H1 (cell line): ENCODE measurements at regions not wholly inside any gene's neighbourhood (a gene's known extent, or its start where the extent isn't known, plus 50 kb on each side); places are given as distances from the start of the nearest gene placed in this dataset.

ENCODE experiments used
- CTCF ChIA-PET: fragments of 300-600 bp; sonication (Branson Sonifier 250); formaldehyde crosslinking; loops from one replicate; lab custom pipeline; 2021; ENCODE audit not compliant: partially characterized antibody; lab: Charles Lee
- POLR2A ChIA-PET: fragments of 300-600 bp; sonication (Branson Sonifier 250); formaldehyde crosslinking; loops from one replicate; lab custom pipeline; 2021; ENCODE audit warnings: inconsistent platforms; ENCODE audit not compliant: partially characterized antibody; lab: Charles Lee
- DNase-seq, 2 experiments: peaks; one replicate each; pipeline versions ENCODE4 v3.0.0 to v3.0.0-alpha.2; 2010 to 2022; ENCODE audit warnings: low spot score in 2 of 2, low read depth in 1 of 2, mixed read lengths in 1 of 2
- FAIRE-seq: peaks from 2 replicates; lab custom pipeline; 2011; peaks lifted over from hg19 to GRCh38; lab: Jason Lieb, UNC
- H2AFZ ChIP-seq: 2 replicates; pipeline ENCODE4 v1.8.1; 2012; ENCODE audit warnings: low read length, inconsistent platforms
- H2AK5ac ChIP-seq: 2 replicates; pipeline ENCODE4 v1.6.1; 2013; ENCODE audit warnings: low read depth, low read length
- H2BK120ac ChIP-seq: replicated peaks from 2 replicates; pipeline ENCODE3; 2013; ENCODE audit warnings: low read depth, low read length, inconsistent platforms
- H2BK12ac ChIP-seq: 2 replicates; pipeline ENCODE4 v1.6.1; 2013; ENCODE audit warnings: low read depth, low read length
- H2BK15ac ChIP-seq: 2 replicates; pipeline ENCODE4 v1.6.1; 2013; ENCODE audit warnings: low read length
- H2BK20ac ChIP-seq: 2 replicates; pipeline ENCODE4 v1.6.1; 2013; ENCODE audit warnings: low read length
- H2BK5ac ChIP-seq: 2 replicates; pipeline ENCODE4 v1.6.1; 2013; ENCODE audit warnings: low read depth, low read length
- H3K14ac ChIP-seq: 2 replicates; pipeline ENCODE4 v1.6.1; 2013; ENCODE audit warnings: inconsistent platforms; ENCODE audit not compliant: insufficient read length
- H3K18ac ChIP-seq: 2 replicates; pipeline ENCODE4 v1.6.1; 2013; ENCODE audit warnings: low read length; ENCODE audit errors: extremely low read depth
- H3K23ac ChIP-seq: 2 replicates; pipeline ENCODE4 v1.6.1; 2013; ENCODE audit warnings: inconsistent platforms; ENCODE audit not compliant: insufficient read length
- H3K23me2 ChIP-seq: 2 replicates; pipeline ENCODE4 v1.6.1; 2013; ENCODE audit warnings: low read depth, low read length
- H3K27ac ChIP-seq: 2 replicates; pipeline ENCODE4 v1.6.1; 2011; ENCODE audit warnings: low read depth, low read length, inconsistent platforms
- H3K27me3 ChIP-seq, 4 experiments: replicated peaks in 1 of 4; 1 replicate in 1 of 4; 2 replicates in 3 of 4; pipeline versions ENCODE4 v1.6.1 to v1.8.1; 2011 to 2013; ENCODE audit warnings: low read length in 3 of 4, mild to moderate bottlenecking in 3 of 4, inconsistent platforms in 2 of 4, mixed read lengths in 2 of 4, moderate library complexity in 1 of 4; ENCODE audit not compliant: control insufficient read depth in 3 of 4, insufficient read depth in 3 of 4; ENCODE audit errors: extremely low read depth in 1 of 4
- H3K36me3 ChIP-seq, 4 experiments: 2 replicates each; pipeline versions ENCODE4 v1.6.1 to v1.8.1; 2011 to 2013; ENCODE audit warnings: mild to moderate bottlenecking in 4 of 4, low read length in 3 of 4, moderate library complexity in 2 of 4, control low read depth in 1 of 4, inconsistent platforms in 1 of 4; ENCODE audit not compliant: insufficient read depth in 4 of 4, control insufficient read depth in 2 of 4
- H3K4ac ChIP-seq: replicated peaks from 2 replicates; pipeline ENCODE3; 2013; ENCODE audit warnings: low read length, low read depth, mixed read lengths, inconsistent platforms; ENCODE audit not compliant: insufficient read length
- H3K4me1 ChIP-seq, 4 experiments: replicated peaks in 1 of 4; 1 replicate in 1 of 4; 2 replicates in 3 of 4; pipeline versions ENCODE4 v1.6.1 to v1.8.1; 2011 to 2013; ENCODE audit warnings: low read length in 3 of 4, inconsistent platforms in 2 of 4, mixed read lengths in 1 of 4; ENCODE audit not compliant: insufficient read depth in 4 of 4, control insufficient read depth in 3 of 4
- H3K4me2 ChIP-seq, 2 experiments: 2 replicates each; pipeline versions ENCODE4 v1.6.1 to v1.8.1; 2011 to 2013; ENCODE audit warnings: low read depth in 2 of 2, low read length in 2 of 2, control low read depth in 1 of 2, inconsistent platforms in 1 of 2, mild to moderate bottlenecking in 1 of 2; ENCODE audit not compliant: insufficient read depth in 1 of 2
- H3K4me3 ChIP-seq, 4 experiments: fragments of 200-600, 300-600 bp in 1 of 4; sonication (generic), shearing (Covaris generic), sonication (Bioruptor Twin) in 1 of 4; 2 replicates each; pipeline versions ENCODE4 v1.5.1 to v1.8.1; 2011 to 2016; ENCODE audit warnings: low read length in 4 of 4, low read depth in 3 of 4, control low read depth in 2 of 4, inconsistent platforms in 2 of 4, mild to moderate bottlenecking in 2 of 4, mixed read lengths in 1 of 4, moderate library complexity in 1 of 4; ENCODE audit not compliant: insufficient read depth in 2 of 4; ENCODE audit errors: extremely low read depth in 1 of 4
- H3K56ac ChIP-seq: replicated peaks from 2 replicates; pipeline ENCODE3; 2013; ENCODE audit warnings: low read depth, mild to moderate bottlenecking, mixed read lengths, low read length, inconsistent platforms; ENCODE audit not compliant: insufficient read length
- H3K79me1 ChIP-seq: 2 replicates; pipeline ENCODE4 v1.6.1; 2013; ENCODE audit warnings: low read depth, low read length, control low read depth
- H3K79me2 ChIP-seq, 2 experiments: 2 replicates each; pipeline versions ENCODE4 v1.6.1 to v1.8.1; 2012 to 2013; ENCODE audit warnings: low read length in 2 of 2, mild to moderate bottlenecking in 2 of 2, inconsistent platforms in 1 of 2; ENCODE audit not compliant: insufficient read depth in 2 of 2, control insufficient read depth in 1 of 2
- H3K9ac ChIP-seq, 4 experiments: replicated peaks in 1 of 4; 1 replicate in 1 of 4; 2 replicates in 3 of 4; pipeline versions ENCODE4 v1.6.1 to v1.8.1; 2011 to 2013; ENCODE audit warnings: low read depth in 3 of 4, low read length in 3 of 4, control low read depth in 2 of 4, mild to moderate bottlenecking in 2 of 4, moderate library complexity in 2 of 4, inconsistent platforms in 1 of 4; ENCODE audit errors: extremely low read depth in 1 of 4
- H3K9me3 ChIP-seq, 2 experiments: 2 replicates each; pipeline versions ENCODE4 v1.6.1 to v1.8.1; 2012 to 2013; ENCODE audit warnings: mild to moderate bottlenecking in 2 of 2, moderate library complexity in 2 of 2, control low read depth in 1 of 2, inconsistent platforms in 1 of 2, low read depth in 1 of 2, low read length in 1 of 2, mixed read lengths in 1 of 2; ENCODE audit not compliant: insufficient read depth in 2 of 2
- H4K20me1 ChIP-seq, 2 experiments: replicated peaks in 1 of 2; 2 replicates each; pipeline versions ENCODE3 to v1.8.1; 2011 to 2013; ENCODE audit warnings: inconsistent platforms in 2 of 2, low read length in 2 of 2, mild to moderate bottlenecking in 1 of 2; ENCODE audit not compliant: insufficient read depth in 2 of 2, control insufficient read depth in 1 of 2
- H4K5ac ChIP-seq: 2 replicates; pipeline ENCODE4 v1.6.1; 2013; ENCODE audit warnings: low read length, low read depth, mixed read lengths, inconsistent platforms; ENCODE audit not compliant: insufficient read length
- H4K8ac ChIP-seq: 2 replicates; pipeline ENCODE4 v1.8.0; 2013; ENCODE audit warnings: mild to moderate bottlenecking, moderate library complexity, low read length, inconsistent platforms; ENCODE audit not compliant: insufficient read depth; ENCODE audit errors: extremely low read depth
- H4K91ac ChIP-seq: replicated peaks from 2 replicates; pipeline ENCODE3; 2013; ENCODE audit warnings: low read length, mixed read lengths, inconsistent platforms; ENCODE audit not compliant: insufficient read length
- CEBPB ChIP-seq: IDR thresholded peaks from 2 replicates; pipeline ENCODE4 v1.6.1; 2012; ENCODE audit warnings: low read depth, low read length
- EGR1 ChIP-seq: IDR thresholded peaks from 2 replicates; pipeline ENCODE4 v1.6.1; 2011; ENCODE audit warnings: low read depth, low read length, borderline replicate concordance
- EP300 ChIP-seq, 2 experiments: IDR thresholded peaks; 1 replicate in 1 of 2; 2 replicates in 1 of 2; pipeline ENCODE4 v1.6.1; 2011 to 2012; ENCODE audit warnings: low read depth in 2 of 2, low read length in 2 of 2, mild to moderate bottlenecking in 2 of 2, borderline replicate concordance in 1 of 2, inconsistent platforms in 1 of 2, moderate library complexity in 1 of 2
- MAFK ChIP-seq: IDR thresholded peaks from 2 replicates; pipeline ENCODE4 v1.6.1; 2012; ENCODE audit warnings: low read depth, mild to moderate bottlenecking, improper control_type of control experiment, low read length
- SIN3A ChIP-seq, 2 experiments: IDR thresholded peaks in 1 of 2; conservative IDR thresholded peaks in 1 of 2; 2 replicates each; pipeline ENCODE4 v1.6.1; 2011 to 2012; ENCODE audit warnings: low read length in 2 of 2, improper control_type of control experiment in 1 of 2, low read depth in 1 of 2, mild to moderate bottlenecking in 1 of 2
- SP2 ChIP-seq: IDR thresholded peaks from 2 replicates; pipeline ENCODE4 v1.6.1; 2012; ENCODE audit warnings: mild to moderate bottlenecking, low read length, inconsistent platforms
- TAF7 ChIP-seq: optimal IDR thresholded peaks from 2 replicates; pipeline ENCODE3; 2011; ENCODE audit warnings: low read depth, mild to moderate bottlenecking, inconsistent platforms, low read length, moderate library complexity, borderline replicate concordance
- TCF12 ChIP-seq: IDR thresholded peaks from 2 replicates; pipeline ENCODE4 v1.6.1; 2011; ENCODE audit warnings: low read depth, mild to moderate bottlenecking, low read length
- WGBS, 2 experiments: shearing (Covaris generic) in 1 of 2; methylation state at CpG; one replicate each; pipeline versions ENCODE4 v1.1.6 to v1.1.7; 2013 to 2015; ENCODE audit warnings: low lambda C conversion rate in 2 of 2, mixed read lengths in 2 of 2, inconsistent platforms in 1 of 2, low coverage in 1 of 2, missing lambda C conversion rate in 1 of 2; ENCODE audit not compliant: insufficient replicate concordance in 2 of 2, insufficient coverage in 1 of 2, insufficient read length in 1 of 2; ENCODE audit errors: extremely low coverage in 1 of 2, missing lambda C conversion rate in 1 of 2; 5-methylcytosine and 5-hydroxymethylcytosine counted together
- TF ChIP-seq, protein P1 (sequence below): IDR thresholded peaks from 2 replicates; pipeline ENCODE4 v1.6.1; 2011; ENCODE audit warnings: low read length, improper control_type of control experiment

DNA sequence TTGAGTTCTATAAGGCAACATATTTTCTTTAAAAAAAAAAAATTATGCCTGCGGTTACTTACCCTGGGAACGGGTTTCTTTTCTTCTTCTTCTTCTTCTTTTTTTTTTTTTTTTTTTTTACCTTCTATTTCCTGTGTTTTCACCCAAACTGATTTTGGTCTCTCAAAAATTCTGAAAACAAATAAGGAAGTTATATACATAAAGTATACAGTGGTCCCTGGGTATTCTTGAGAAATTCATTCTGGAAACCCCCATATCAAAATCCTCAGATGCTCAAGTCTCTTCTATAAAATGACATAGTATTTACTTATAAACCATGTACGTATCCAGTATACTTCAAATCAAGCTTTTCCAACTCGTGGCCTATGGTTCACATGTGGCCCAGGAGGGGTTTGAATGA, 326.7 kb downstream of the MAT2B start:
- no peak overlapping the region for H2AFZ ChIP-seq
- H2AK5ac ChIP-seq = no peak overlapping the region
- H3K79me2 ChIP-seq = no peaks in the 10 kb centered on the region
- no peak overlapping the region for H3K56ac ChIP-seq
- no peak overlapping the region for H3K4me2 ChIP-seq
- 89% methylated on average over 4 of the region's 4 CpGs; no CpG with 5 or more reads in 1 of the 2 experiments for WGBS, 2 experiments
- no peak overlapping the region for H3K9ac ChIP-seq
- H3K23ac ChIP-seq = no peak overlapping the region
- H2BK15ac ChIP-seq = no peak overlapping the region
- H3K14ac ChIP-seq = no peak overlapping the region
- no peaks in the 10 kb centered on the region for H3K4me1 ChIP-seq
- H3K9me3 ChIP-seq = no peaks in the 10 kb centered on the region
- no peak overlapping the region for H2BK120ac ChIP-seq
- H3K79me1 ChIP-seq = no peaks in the 10 kb centered on the region
- H3K4ac ChIP-seq = no peak overlapping the region
- H3K18ac ChIP-seq = no peak overlapping the region
- no peak overlapping the region for H4K91ac ChIP-seq
- no peak overlapping the region for H3K4me3 ChIP-seq
- CTCF ChIA-PET = interaction anchor here (1.0 kb wide), 1 partner anchor 11 kb away, joined by 3 read pairs; no protein-coding TSS in a partner anchor
- H3K36me3 ChIP-seq = no peaks in the 10 kb centered on the region
- H2BK5ac ChIP-seq = no peak overlapping the region
- no peak overlapping the region for H2BK12ac ChIP-seq
- no peak overlapping the region for H2BK20ac ChIP-seq
- H4K8ac ChIP-seq = no peak overlapping the region
- TF ChIP-seq SIN3A (conservative IDR thresholded peaks at IDR 0.05 in 1 of 2, IDR thresholded peaks at IDR 0.05 in 1 of 2; ENCODE audit: low read depth in 1 of 2, low read length in 2 of 2) (no peak), TCF12 (no peak), EP300 (IDR thresholded peaks at IDR 0.05; ENCODE audit: borderline replicate concordance in 1 of 2, low read depth in 2 of 2, low read length in 2 of 2) (no peak), MAFK (no peak), EGR1 (no peak), TAF7 (no peak), SP2 (no peak), CEBPB (no peak)
- TF ChIP-seq, protein P1, sequence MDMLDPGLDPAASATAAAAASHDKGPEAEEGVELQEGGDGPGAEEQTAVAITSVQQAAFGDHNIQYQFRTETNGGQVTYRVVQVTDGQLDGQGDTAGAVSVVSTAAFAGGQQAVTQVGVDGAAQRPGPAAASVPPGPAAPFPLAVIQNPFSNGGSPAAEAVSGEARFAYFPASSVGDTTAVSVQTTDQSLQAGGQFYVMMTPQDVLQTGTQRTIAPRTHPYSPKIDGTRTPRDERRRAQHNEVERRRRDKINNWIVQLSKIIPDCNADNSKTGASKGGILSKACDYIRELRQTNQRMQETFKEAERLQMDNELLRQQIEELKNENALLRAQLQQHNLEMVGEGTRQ = no peak
- H4K5ac ChIP-seq = no peak overlapping the region
- DNase-seq (no peak), FAIRE-seq (no peak)
- no peaks in the 10 kb centered on the region for H3K23me2 ChIP-seq
- H3K27me3 ChIP-seq = no peaks in the 10 kb centered on the region
- POLR2A ChIA-PET = no interaction called here
- H4K20me1 ChIP-seq = no peaks in the 10 kb centered on the region
- H3K27ac ChIP-seq = no peak overlapping the region
